HG02610 (cell line): ENCODE measurements at regions not wholly inside any gene's neighbourhood (a gene's known extent, or its start where the extent isn't known, plus 50 kb on each side); places are given as distances from the start of the nearest gene placed in this dataset.

ENCODE experiments used
- ATAC-seq: cut with Tn5 transposase; IDR thresholded peaks from one replicate; pipeline ENCODE4 v1.9.1; 2021; ENCODE audit warnings: mild to moderate bottlenecking, moderate library complexity; ENCODE audit not compliant: unreplicated experiment

GRCh38 chr10:117945651-117946050, 101.1 kb downstream of the RAB11FIP2 start:
- no peak for ATAC-seq

DNA sequence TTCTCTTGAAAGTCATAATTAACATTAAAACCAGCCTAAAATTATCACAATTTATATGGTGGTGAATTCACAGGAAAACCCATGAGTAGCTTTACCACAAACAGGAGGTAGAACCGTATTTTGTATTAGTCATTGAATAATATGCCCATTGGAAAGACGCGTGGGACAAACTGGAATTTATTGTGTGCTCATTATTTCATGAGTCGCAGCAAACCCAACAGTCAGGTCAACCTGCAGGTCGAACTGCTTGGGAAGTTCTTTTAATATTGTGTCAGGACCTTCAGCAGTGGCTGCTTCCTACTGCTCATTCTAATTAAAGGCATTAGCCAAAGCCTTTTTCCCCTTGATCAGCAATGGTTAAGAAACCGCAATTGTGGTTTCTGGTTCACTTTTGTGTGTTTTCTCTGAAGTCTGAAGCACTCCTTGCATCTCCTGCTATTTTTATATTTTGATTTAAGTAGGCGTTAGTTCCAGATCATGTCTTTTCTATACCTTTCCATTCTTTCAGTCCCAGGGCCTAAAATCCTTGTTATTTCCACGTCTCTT, 100.1 kb downstream of the RAB11FIP2 start:
- no peak for ATAC-seq

DNA sequence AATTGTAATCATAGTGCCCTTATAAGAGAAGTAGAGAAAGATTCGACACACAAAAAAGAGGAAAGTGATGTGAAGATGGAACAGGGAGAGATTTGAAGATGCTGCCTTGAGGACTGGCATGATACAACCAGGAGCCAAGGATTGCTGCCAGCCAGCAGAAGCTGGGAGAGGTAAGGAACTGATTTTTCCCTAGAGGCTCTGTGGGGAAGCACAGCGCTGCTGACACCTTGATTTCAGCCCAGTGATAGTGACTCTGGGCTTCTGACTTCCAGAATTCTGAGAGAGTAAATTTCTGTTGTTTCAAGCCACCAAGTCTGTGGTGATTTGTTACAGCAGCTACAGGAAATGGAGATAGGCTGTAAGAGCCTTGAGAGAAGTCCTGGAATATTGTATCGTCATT, 98.2 kb downstream of the RAB11FIP2 start:
- no peak for ATAC-seq

DNA sequence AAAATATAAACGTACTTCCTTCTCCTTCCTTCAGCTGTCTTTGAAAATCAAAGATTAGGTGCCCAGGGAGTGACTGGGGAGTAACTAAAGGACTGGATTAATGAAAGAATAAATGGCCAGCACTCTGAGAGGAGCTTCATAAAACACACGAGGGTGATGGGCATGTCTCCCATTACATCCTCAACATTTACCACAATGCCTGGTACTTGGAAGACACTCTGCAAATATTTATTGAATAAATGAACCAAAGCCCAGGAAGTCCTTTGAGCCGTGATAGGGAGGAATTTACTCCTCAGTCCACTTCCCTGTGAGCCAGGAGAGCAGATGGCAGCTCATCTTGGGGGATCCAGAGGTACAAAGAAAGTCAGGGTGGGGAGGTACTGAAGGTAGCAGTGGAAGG, 96.3 kb downstream of the RAB11FIP2 start:
- ATAC-seq, result no peak
